ENCODE measurements at regions not wholly inside any gene's neighbourhood (a gene's known extent, or its start where the extent isn't known, plus 50 kb on each side); places are given as distances from the start of the nearest gene placed in this dataset.

GRCh38 chr5:20224046-20224445 lies 236.0 kb upstream of the CDH18 start:
- no peaks in the 10 kb centered on the region for H3K9me3 Mint-ChIP-seq (ENCODE audit: unreplicated experiment)
- BruUV-seq (replicated peaks), result no TSS peak
- Histone ChIP-seq H3K9me3 (no peaks in the 10 kb centered on the region), H3K27me3 (replicated peaks; ENCODE audit: control insufficient read depth, insufficient read depth, low read length) (no peaks in the 10 kb centered on the region), H3K4me3 (ENCODE audit: low read depth, low read length) (no peak overlapping the region), H3K36me3 (ENCODE audit: control insufficient read depth, insufficient read depth, low read length) (no peaks in the 10 kb centered on the region), H3K4me1 (no peaks in the 10 kb centered on the region)
- H3K36me3 Mint-ChIP-seq (ENCODE audit: insufficient read depth, unreplicated experiment), result no peaks in the 10 kb centered on the region
- no peaks in the 10 kb centered on the region for H3K4me1 Mint-ChIP-seq (ENCODE audit: low read depth, unreplicated experiment)
- no peak overlapping the region for H3K27ac Mint-ChIP-seq (ENCODE audit: unreplicated experiment)
- POLR2A ChIA-PET, result no interaction called here
- H3K27me3 Mint-ChIP-seq (ENCODE audit: insufficient read depth, unreplicated experiment), result no peaks in the 10 kb centered on the region
- intact Hi-C loops (cut with micrococcal nuclease; ENCODE audit: unreplicated experiment), result no loop called here
- no peak for TF ChIP-seq CTCF (IDR thresholded peaks at IDR 0.05; ENCODE audit: insufficient read depth in 1 of 2, low read depth in 1 of 2, low read length in 1 of 2, severe bottlenecking in 1 of 2, unreplicated experiment in 1 of 2)
- CTCF ChIA-PET, result no interaction called here
- DNase-seq, result no peak
- no peak overlapping the region for H3K4me3 Mint-ChIP-seq (ENCODE audit: unreplicated experiment)

- no peak overlapping the region for H3K4me3 Mint-ChIP-seq (ENCODE audit: unreplicated experiment)
- H3K4me1 ChIP-seq, result no peaks in the 10 kb centered on the region
- TF ChIP-seq CTCF (IDR thresholded peaks at IDR 0.05; ENCODE audit: insufficient read depth in 1 of 2, low read depth in 1 of 2, low read length in 1 of 2, severe bottlenecking in 1 of 2, unreplicated experiment in 1 of 2), result no peak
- no peaks in the 10 kb centered on the region for H3K9me3 Mint-ChIP-seq (ENCODE audit: unreplicated experiment)
- no TSS peak for BruUV-seq (replicated peaks)
- POLR2A ChIA-PET, result no interaction called here
- H3K27ac Mint-ChIP-seq (ENCODE audit: unreplicated experiment), result no peak overlapping the region
- no peaks in the 10 kb centered on the region for H3K27me3 ChIP-seq (replicated peaks; ENCODE audit: control insufficient read depth, insufficient read depth, low read length)
- no peak overlapping the region for H3K4me3 ChIP-seq (ENCODE audit: low read depth, low read length)
- no peaks in the 10 kb centered on the region for H3K4me1 Mint-ChIP-seq (ENCODE audit: low read depth, unreplicated experiment)
- no peak for DNase-seq
- H3K36me3 ChIP-seq (ENCODE audit: control insufficient read depth, insufficient read depth, low read length), result no peaks in the 10 kb centered on the region
- no peaks in the 10 kb centered on the region for H3K27me3 Mint-ChIP-seq (ENCODE audit: insufficient read depth, unreplicated experiment)
- intact Hi-C loops (cut with micrococcal nuclease; ENCODE audit: unreplicated experiment), result no loop called here
- CTCF ChIA-PET, result no interaction called here
- no peaks in the 10 kb centered on the region for H3K9me3 ChIP-seq
- no peaks in the 10 kb centered on the region for H3K36me3 Mint-ChIP-seq (ENCODE audit: insufficient read depth, unreplicated experiment)
Observed at GRCh38 chr5:20223451-20223850, 235.5 kb upstream of the CDH18 start.

GRCh38 chr5:20215257-20215656 lies 227.3 kb upstream of the CDH18 start:
- Mint-ChIP-seq H3K9me3 (ENCODE audit: unreplicated experiment) (peaks cover 5% of the 10 kb centered on the region), H3K4me1 (ENCODE audit: low read depth, unreplicated experiment) (no peaks in the 10 kb centered on the region), H3K27ac (ENCODE audit: unreplicated experiment) (no peak overlapping the region), H3K4me3 (ENCODE audit: unreplicated experiment) (no peak overlapping the region), H3K36me3 (ENCODE audit: insufficient read depth, unreplicated experiment) (no peaks in the 10 kb centered on the region), H3K27me3 (ENCODE audit: insufficient read depth, unreplicated experiment) (no peaks in the 10 kb centered on the region)
- intact Hi-C loops (cut with micrococcal nuclease; ENCODE audit: unreplicated experiment), result no loop called here
- ChIA-PET POLR2A (no interaction called here), CTCF (no interaction called here)
- no TSS peak for BruUV-seq (replicated peaks)
- Histone ChIP-seq H3K4me1 (no peaks in the 10 kb centered on the region), H3K27me3 (replicated peaks; ENCODE audit: control insufficient read depth, insufficient read depth, low read length) (no peaks in the 10 kb centered on the region), H3K4me3 (ENCODE audit: low read depth, low read length) (no peak overlapping the region), H3K9me3 (no peaks in the 10 kb centered on the region), H3K36me3 (ENCODE audit: control insufficient read depth, insufficient read depth, low read length) (no peaks in the 10 kb centered on the region)
- TF ChIP-seq CTCF (IDR thresholded peaks at IDR 0.05; ENCODE audit: insufficient read depth in 1 of 2, low read depth in 1 of 2, low read length in 1 of 2, severe bottlenecking in 1 of 2, unreplicated experiment in 1 of 2), result no peak
- DNase-seq, result no peak

Data from Caco-2 (cell line).